ENCODE measurements at regions not wholly inside any gene's neighbourhood (a gene's known extent, or its start where the extent isn't known, plus 50 kb on each side); places are given as distances from the start of the nearest gene placed in this dataset.
"Not testable (repeated sequence)": the region's sequence is repeated elsewhere in the genome, so short reads cannot be mapped to it uniquely, and the experiment has no call there.

GRCh38 chr17:30580916-30581315 lies 103.7 kb downstream of the GOSR1 start:
- TF ChIP-seq CTCF (IDR thresholded peaks at IDR 0.05) (no peak), POLR2A (IDR thresholded peaks at IDR 0.05) (no peak)
- 86 to 98% (median 94%) methylated on average over 2 of the region's 2 CpGs for WGBS, 4 donors
- no peaks in the 10 kb centered on the region for H3K27me3 ChIP-seq

GRCh38 chr17:30579610-30580315 lies 102.6 kb downstream of the GOSR1 start:
- Histone ChIP-seq H3K27me3 (no peaks in the 10 kb centered on the region), H3K27ac (no peak overlapping the region), H3K4me3 (no peak overlapping the region), H3K36me3 (no peaks in the 10 kb centered on the region), H3K9me3 (no peaks in the 10 kb centered on the region), H3K4me1 (no peaks in the 10 kb centered on the region)
- ATAC-seq (no peak), DNase-seq (no peak)
- TF ChIP-seq CTCF (IDR thresholded peaks at IDR 0.05) (no peak), POLR2A (IDR thresholded peaks at IDR 0.05) (no peak)
- intact Hi-C loops (cut with DNase I) = no loop called here
- 79 to 84% (median 82%) methylated on average over 5 of the region's 5 CpGs for WGBS, 4 donors

More at GRCh38 chr17:30580916-30581315, 103.7 kb downstream of the GOSR1 start:
- no peaks in the 10 kb centered on the region for H3K9me3 ChIP-seq
- intact Hi-C loops (cut with DNase I) = no loop called here
- no peak for DNase-seq
- no peak overlapping the region for H3K27ac ChIP-seq
- no peaks in the 10 kb centered on the region for H3K36me3 ChIP-seq
- H3K4me3 ChIP-seq = no peak overlapping the region
- no peaks in the 10 kb centered on the region for H3K4me1 ChIP-seq
- no peak for ATAC-seq

- H3K4me1 ChIP-seq; H3K27ac ChIP-seq; ATAC-seq; DNase-seq; H3K36me3 ChIP-seq; H3K4me3 ChIP-seq; H3K27me3 ChIP-seq; H3K9me3 ChIP-seq; intact Hi-C loops (cut with DNase I): not testable (repeated sequence)
- 84 to 92% (median 87%) methylated on average over 9 of the region's 9 CpGs for WGBS, 4 donors
These were observed 101.0 kb downstream of the GOSR1 start for GRCh38 chr17:30578015-30578717.
